ENCODE measurements at regions not wholly inside any gene's neighbourhood (a gene's known extent, or its start where the extent isn't known, plus 50 kb on each side); places are given as distances from the start of the nearest gene placed in this dataset.
A peak's percentile ranks its signal among the peaks of the same experiment; 100 is the strongest.
"Not testable (repeated sequence)": the region's sequence is repeated elsewhere in the genome, so short reads cannot be mapped to it uniquely, and the experiment has no call there.

- WGBS (ENCODE audit: extremely low coverage, insufficient read length, low lambda C conversion rate), result no CpG with 5 or more reads among the region's 7 CpGs
- not testable (repeated sequence) for H2BK15ac ChIP-seq (ENCODE audit: low read depth, low read length); H3K4me3 Mint-ChIP-seq; H2AK5ac ChIP-seq (ENCODE audit: insufficient read length, low read length); H4K5ac ChIP-seq (ENCODE audit: insufficient read length, low read depth, low read length); H3K56ac ChIP-seq (ENCODE audit: insufficient read length, low read depth, low read length); H2BK5ac ChIP-seq (ENCODE audit: insufficient read length, low read length); H3K79me2 ChIP-seq (ENCODE audit: insufficient read depth, low read length); H4K8ac ChIP-seq (replicated peaks; ENCODE audit: insufficient read length, low read depth, low read length); H3K4me1 Mint-ChIP-seq; H2AFZ ChIP-seq (ENCODE audit: low read length); H3K4me2 ChIP-seq (ENCODE audit: insufficient read depth, insufficient read length, low read length); H3K9me3 ChIP-seq (ENCODE audit: control insufficient read depth, low read depth, low read length); H3K27ac ChIP-seq (ENCODE audit: insufficient read length, low read depth, low read length); H2BK12ac ChIP-seq (ENCODE audit: insufficient read length, low read depth, low read length); H3K23me2 ChIP-seq (ENCODE audit: insufficient read length, low read depth, low read length, poor library complexity, severe bottlenecking); H4K20me1 ChIP-seq (ENCODE audit: control insufficient read depth, insufficient read depth, insufficient read length); H2BK120ac ChIP-seq (ENCODE audit: low read depth, low read length, poor library complexity, severe bottlenecking); DNase-seq; H3K9ac ChIP-seq (ENCODE audit: extremely low read depth, insufficient read length, low read length); H3K27ac Mint-ChIP-seq; H3K4ac ChIP-seq (ENCODE audit: low read depth, low read length); H3K36me3 Mint-ChIP-seq (ENCODE audit: insufficient read depth in 1 of 3, low read depth in 3 of 3); H3K23ac ChIP-seq (ENCODE audit: insufficient read length, low read depth, low read length); H3K79me1 ChIP-seq (ENCODE audit: insufficient read depth, low read depth, low read length, poor library complexity, severe bottlenecking); H3K27me3 Mint-ChIP-seq (ENCODE audit: low read depth); H3T11ph ChIP-seq (ENCODE audit: low read length); H3K4me1 ChIP-seq (ENCODE audit: insufficient read depth, low read length); H3K14ac ChIP-seq (ENCODE audit: insufficient read depth, low read length); H3K27me3 ChIP-seq (ENCODE audit: insufficient read depth, low read length); H3K18ac ChIP-seq (ENCODE audit: insufficient read length, low read depth, low read length); H3K9me3 Mint-ChIP-seq; H2BK20ac ChIP-seq (ENCODE audit: low read depth, low read length, poor library complexity, severe bottlenecking); H4K91ac ChIP-seq (ENCODE audit: insufficient read length, low read depth, low read length)
Observed at GRCh38 chr7:73215232-73215631, 93.4 kb downstream of the NSUN5 start.

- no CpG with 5 or more reads among the region's 4 CpGs for WGBS (ENCODE audit: extremely low coverage, insufficient read length, low lambda C conversion rate)
Observed at GRCh38 chr7:73214471-73214870, 94.2 kb downstream of the NSUN5 start.

More at GRCh38 chr7:73214471-73214870, 94.2 kb downstream of the NSUN5 start:
- not testable (repeated sequence) for H2BK120ac ChIP-seq (ENCODE audit: low read depth, low read length, poor library complexity, severe bottlenecking); H3K4me1 ChIP-seq (ENCODE audit: insufficient read depth, low read length); H3K18ac ChIP-seq (ENCODE audit: insufficient read length, low read depth, low read length); H3K56ac ChIP-seq (ENCODE audit: insufficient read length, low read depth, low read length); H4K20me1 ChIP-seq (ENCODE audit: control insufficient read depth, insufficient read depth, insufficient read length); H3K9ac ChIP-seq (ENCODE audit: extremely low read depth, insufficient read length, low read length); H3K27me3 Mint-ChIP-seq (ENCODE audit: low read depth); H4K5ac ChIP-seq (ENCODE audit: insufficient read length, low read depth, low read length); H3K23ac ChIP-seq (ENCODE audit: insufficient read length, low read depth, low read length); H4K91ac ChIP-seq (ENCODE audit: insufficient read length, low read depth, low read length); H3K4me2 ChIP-seq (ENCODE audit: insufficient read depth, insufficient read length, low read length); H3K9me3 ChIP-seq (ENCODE audit: control insufficient read depth, low read depth, low read length); H3K27ac ChIP-seq (ENCODE audit: insufficient read length, low read depth, low read length); H2BK12ac ChIP-seq (ENCODE audit: insufficient read length, low read depth, low read length); H3K4me3 Mint-ChIP-seq; H3T11ph ChIP-seq (ENCODE audit: low read length); H3K27ac Mint-ChIP-seq; H3K27me3 ChIP-seq (ENCODE audit: insufficient read depth, low read length); H3K14ac ChIP-seq (ENCODE audit: insufficient read depth, low read length); H3K4me1 Mint-ChIP-seq; H2AFZ ChIP-seq (ENCODE audit: low read length); H2BK20ac ChIP-seq (ENCODE audit: low read depth, low read length, poor library complexity, severe bottlenecking); H3K4ac ChIP-seq (ENCODE audit: low read depth, low read length); H3K79me2 ChIP-seq (ENCODE audit: insufficient read depth, low read length); H2BK15ac ChIP-seq (ENCODE audit: low read depth, low read length); H3K23me2 ChIP-seq (ENCODE audit: insufficient read length, low read depth, low read length, poor library complexity, severe bottlenecking); H2AK5ac ChIP-seq (ENCODE audit: insufficient read length, low read length); H2BK5ac ChIP-seq (ENCODE audit: insufficient read length, low read length); H4K8ac ChIP-seq (replicated peaks; ENCODE audit: insufficient read length, low read depth, low read length); H3K9me3 Mint-ChIP-seq; H3K36me3 Mint-ChIP-seq (ENCODE audit: insufficient read depth in 1 of 3, low read depth in 3 of 3); H3K79me1 ChIP-seq (ENCODE audit: insufficient read depth, low read depth, low read length, poor library complexity, severe bottlenecking)
- DNase-seq, result peak; percentile 17
